Thyroid gland (tissue), 4 donors: ENCODE measurements at regions not wholly inside any gene's neighbourhood (a gene's known extent, or its start where the extent isn't known, plus 50 kb on each side); places are given as distances from the start of the nearest gene placed in this dataset.

ENCODE experiments used
- DNase-seq, 2 donors: peaks; one replicate each; pipeline ENCODE4 v3.0.0-alpha.2; 2019
- H3K27ac ChIP-seq, 3 donors: fragments of 200-600 bp; sonication (generic); 1 replicate in 2 of 3; 2 replicates in 1 of 3; pipeline ENCODE4 v1.5.1; 2016 to 2019; ENCODE audit warnings: mild to moderate bottlenecking in 1 of 3, moderate library complexity in 1 of 3
- H3K27me3 ChIP-seq: fragments of 200-600 bp; sonication (generic); one replicate; pipeline ENCODE4 v1.5.1; 2019
- H3K36me3 ChIP-seq, 2 donors: fragments of 200-600 bp; sonication (generic); one replicate each; pipeline ENCODE4 v1.5.1; 2016 to 2019
- H3K4me1 ChIP-seq, 2 donors: fragments of 200-600 bp; sonication (generic); one replicate each; pipeline ENCODE4 v1.5.1; 2017 to 2019
- H3K4me3 ChIP-seq, 3 donors: fragments of 200-600 bp; sonication (generic); replicated peaks in 1 of 3; 1 replicate in 2 of 3; 2 replicates in 1 of 3; pipeline ENCODE4 v1.5.1; 2016; ENCODE audit warnings: mild to moderate bottlenecking in 1 of 3
- H3K9me3 ChIP-seq: fragments of 200-600 bp; sonication (generic); one replicate; pipeline ENCODE4 v1.5.1; 2017
- CTCF ChIP-seq, 6 experiments: fragments of 200-600 bp in 3 of 6; fragments of 450-650 bp in 3 of 6; sonication (generic) in 3 of 6; IDR thresholded peaks; one replicate each; pipeline ENCODE4 v1.5.1; 2016 to 2019; ENCODE audit warnings: antibody characterized with exemption in 6 of 6, mild to moderate bottlenecking in 2 of 6, inconsistent platforms in 1 of 6, moderate library complexity in 1 of 6
- POLR2A ChIP-seq, 2 donors: fragments of 450-650 bp; IDR thresholded peaks; one replicate each; pipeline ENCODE4 v1.6.1; 2017; ENCODE audit warnings: antibody characterized with exemption in 2 of 2, mild to moderate bottlenecking in 2 of 2, moderate library complexity in 1 of 2
- WGBS, 2 donors: methylation state at CpG; one replicate each; pipeline ENCODE4 v1.1.5; 2017; 5-methylcytosine and 5-hydroxymethylcytosine counted together
- intact Hi-C: fragments of 100-400 bp; cut with DNase I; formaldehyde crosslinking; loops from one replicate; pipeline ENCODE4 v1.15.1; 2023

GRCh38 chr6:111951497-111952085 is 78.3 kb upstream of the FYN start:
- 53 to 67% methylated on average over 7 of the region's 7 CpGs for WGBS, 2 donors
- peak in 1 of 2 donors; percentile 18 for DNase-seq
- peak overlapping the region; percentile 31 to 85 (median 81) for H3K27ac ChIP-seq

GRCh38 chr6:111952274-111952673 is 79.0 kb upstream of the FYN start:
- H3K4me3 ChIP-seq: no peak overlapping the region
- H3K27ac ChIP-seq: peak overlapping the region; percentile 31 to 85 (median 81)
- H3K4me1 ChIP-seq: peaks cover 31 to 44% of the 10 kb centered on the region in 2 donors
- H3K9me3 ChIP-seq: no peaks in the 10 kb centered on the region
- no peaks in the 10 kb centered on the region for H3K27me3 ChIP-seq
- TF ChIP-seq POLR2A (IDR thresholded peaks at IDR 0.05) (no peak), CTCF (IDR thresholded peaks at IDR 0.05) (no peak)
- 48 to 56% methylated on average over 5 of the region's 5 CpGs for WGBS, 2 donors
- DNase-seq: no peak
- intact Hi-C loops: no loop called here
- H3K36me3 ChIP-seq: no peaks in the 10 kb centered on the region

More at GRCh38 chr6:111951497-111952085, 78.3 kb upstream of the FYN start:
- Histone ChIP-seq H3K9me3 (no peaks in the 10 kb centered on the region), H3K36me3 (no peaks in the 10 kb centered on the region), H3K4me1 (peaks cover 31 to 44% of the 10 kb centered on the region in 2 donors), H3K4me3 (no peak overlapping the region), H3K27me3 (no peaks in the 10 kb centered on the region)
- intact Hi-C loops: no loop called here
- TF ChIP-seq POLR2A (IDR thresholded peaks at IDR 0.05) (no peak), CTCF (IDR thresholded peaks at IDR 0.05) (no peak)

GRCh38 chr6:111952821-111953540 is 79.7 kb upstream of the FYN start:
- H3K36me3 ChIP-seq: no peaks in the 10 kb centered on the region
- no peak overlapping the region for H3K4me3 ChIP-seq
- H3K9me3 ChIP-seq: no peaks in the 10 kb centered on the region
- TF ChIP-seq CTCF (IDR thresholded peaks at IDR 0.05) (no peak), POLR2A (IDR thresholded peaks at IDR 0.05) (no peak)
- intact Hi-C loops: no loop called here
- H3K27me3 ChIP-seq: no peaks in the 10 kb centered on the region
- 78 to 80% methylated on average over 4 of the region's 4 CpGs for WGBS, 2 donors
- no peak for DNase-seq
- peaks cover 31 to 44% of the 10 kb centered on the region in 2 donors for H3K4me1 ChIP-seq
- no peak overlapping the region for H3K27ac ChIP-seq

- Histone ChIP-seq H3K9me3 (no peaks in the 10 kb centered on the region), H3K4me1 (peaks cover 14 to 21% of the 10 kb centered on the region in 2 donors), H3K27me3 (no peaks in the 10 kb centered on the region), H3K27ac (no peak overlapping the region), H3K4me3 (no peak overlapping the region), H3K36me3 (no peaks in the 10 kb centered on the region)
- no peak for DNase-seq
- intact Hi-C loops: no loop called here
- TF ChIP-seq CTCF (IDR thresholded peaks at IDR 0.05) (no peak), POLR2A (IDR thresholded peaks at IDR 0.05) (no peak)
- whole genome bisulfite sequencing, 2 donors: 91 to 95% methylated on average over 2 of the region's 2 CpGs
Observed at GRCh38 chr6:111956098-111956497, 82.8 kb upstream of the FYN start.

- H3K27ac ChIP-seq: no peak overlapping the region
- no peak for DNase-seq
- H3K9me3 ChIP-seq: no peaks in the 10 kb centered on the region
- no peak for TF ChIP-seq CTCF (IDR thresholded peaks at IDR 0.05)
- no peak overlapping the region for H3K4me3 ChIP-seq
- H3K4me1 ChIP-seq: peaks cover 0 to 4% of the 10 kb centered on the region in 2 donors
- H3K27me3 ChIP-seq: no peaks in the 10 kb centered on the region
- intact Hi-C loops: no loop called here
- no peaks in the 10 kb centered on the region for H3K36me3 ChIP-seq
- 75 to 77% methylated on average over 10 of the region's 10 CpGs for WGBS, 2 donors
Observed at GRCh38 chr6:111957623-111958315, 84.5 kb upstream of the FYN start.
